Activated T-cell treated with anti-CD3 and anti-CD28 coated beads, Interleukin-2, amount 50 U/mL, for 24 hours (primary cell): ENCODE measurements at regions not wholly inside any gene's neighbourhood (a gene's known extent, or its start where the extent isn't known, plus 50 kb on each side); places are given as distances from the start of the nearest gene placed in this dataset.
A peak's percentile ranks its signal among the peaks of the same experiment; 100 is the strongest.
"Not testable (repeated sequence)": the region's sequence is repeated elsewhere in the genome, so short reads cannot be mapped to it uniquely, and the experiment has no call there.

Source experiments
- DNase-seq: peaks from one replicate; pipeline ENCODE4 v3.0.0-alpha.2; 2020
- H3K27ac Mint-ChIP-seq: 2 replicates; pipeline ENCODE4 v1.8.0; 2020; ENCODE audit warnings: mild to moderate bottlenecking, mixed read lengths
- H3K27me3 Mint-ChIP-seq: 2 replicates; pipeline ENCODE4 v1.8.0; 2020; ENCODE audit warnings: mixed read lengths
- H3K36me3 Mint-ChIP-seq: 2 replicates; pipeline ENCODE4 v1.8.0; 2020; ENCODE audit warnings: low read depth, mixed read lengths
- H3K4me1 Mint-ChIP-seq: 2 replicates; pipeline ENCODE4 v1.8.0; 2020; ENCODE audit warnings: low read depth, mixed read lengths
- H3K4me3 Mint-ChIP-seq: 2 replicates; pipeline ENCODE4 v1.8.0; 2020; ENCODE audit warnings: mild to moderate bottlenecking, moderate library complexity, mixed read lengths
- H3K9me3 Mint-ChIP-seq: 2 replicates; pipeline ENCODE4 v1.8.0; 2020; ENCODE audit warnings: mixed read lengths

GRCh38 chr6:144673807-144674206 is 388.7 kb downstream of the UTRN start:
- H3K4me3 Mint-ChIP-seq, result no peak overlapping the region
- peaks cover 30% of the 10 kb centered on the region for H3K4me1 Mint-ChIP-seq
- H3K36me3 Mint-ChIP-seq, result peaks cover 74% of the 10 kb centered on the region
- no peaks in the 10 kb centered on the region for H3K27me3 Mint-ChIP-seq
- DNase-seq, result no peak
- H3K9me3 Mint-ChIP-seq, result peaks cover 44% of the 10 kb centered on the region
- H3K27ac Mint-ChIP-seq, result no peak overlapping the region

- Mint-ChIP-seq H3K9me3 (peaks cover 36% of the 10 kb centered on the region), H3K27me3 (no peaks in the 10 kb centered on the region), H3K4me1 (peaks cover 30% of the 10 kb centered on the region), H3K4me3 (no peak overlapping the region), H3K36me3 (peaks cover 74% of the 10 kb centered on the region), H3K27ac (peak overlapping the region; percentile 6)
- no peak for DNase-seq
These were observed 390.2 kb downstream of the UTRN start for GRCh38 chr6:144675231-144675861.

- peaks cover 28% of the 10 kb centered on the region for H3K4me1 Mint-ChIP-seq
- peaks cover 31% of the 10 kb centered on the region for H3K9me3 Mint-ChIP-seq
- not testable (repeated sequence) for H3K27ac Mint-ChIP-seq, H3K27me3 Mint-ChIP-seq, DNase-seq, H3K4me3 Mint-ChIP-seq
- peaks cover 73% of the 10 kb centered on the region for H3K36me3 Mint-ChIP-seq
These were observed 391.2 kb downstream of the UTRN start for GRCh38 chr6:144676310-144676709.

- H3K9me3 Mint-ChIP-seq, result peaks cover 23% of the 10 kb centered on the region
- peaks cover 72% of the 10 kb centered on the region for H3K36me3 Mint-ChIP-seq
- not testable (repeated sequence) for H3K4me3 Mint-ChIP-seq, H3K27ac Mint-ChIP-seq, DNase-seq, H3K27me3 Mint-ChIP-seq
- peaks cover 22% of the 10 kb centered on the region for H3K4me1 Mint-ChIP-seq
These were observed 392.1 kb downstream of the UTRN start for GRCh38 chr6:144677263-144677662.

GRCh38 chr6:144678844-144679243 is 393.7 kb downstream of the UTRN start:
- Mint-ChIP-seq H3K4me3 (no peak overlapping the region), H3K4me1 (peaks cover 15% of the 10 kb centered on the region), H3K9me3 (peaks cover 18% of the 10 kb centered on the region), H3K36me3 (peaks cover 72% of the 10 kb centered on the region), H3K27me3 (no peaks in the 10 kb centered on the region), H3K27ac (no peak overlapping the region)
- no peak for DNase-seq

GRCh38 chr6:144681334-144681733 is 396.2 kb downstream of the UTRN start:
- Mint-ChIP-seq H3K36me3 (peaks cover 79% of the 10 kb centered on the region), H3K4me3 (no peak overlapping the region), H3K27ac (no peak overlapping the region), H3K9me3 (peaks cover 24% of the 10 kb centered on the region), H3K4me1 (peaks cover 4% of the 10 kb centered on the region), H3K27me3 (no peaks in the 10 kb centered on the region)
- no peak for DNase-seq

GRCh38 chr6:144683216-144684070 is 398.3 kb downstream of the UTRN start:
- Mint-ChIP-seq H3K36me3 (peaks cover 82% of the 10 kb centered on the region), H3K27ac (no peak overlapping the region), H3K4me1 (no peaks in the 10 kb centered on the region), H3K4me3 (no peak overlapping the region), H3K9me3 (peaks cover 40% of the 10 kb centered on the region), H3K27me3 (no peaks in the 10 kb centered on the region)
- DNase-seq, result no peak

- Mint-ChIP-seq H3K4me3 (no peak overlapping the region), H3K9me3 (peaks cover 35% of the 10 kb centered on the region), H3K27ac (no peak overlapping the region), H3K4me1 (peaks cover 11% of the 10 kb centered on the region), H3K27me3 (no peaks in the 10 kb centered on the region), H3K36me3 (peaks cover 76% of the 10 kb centered on the region)
- DNase-seq, result no peak
These were observed 403.6 kb downstream of the UTRN start for GRCh38 chr6:144688713-144689112.

- no peak overlapping the region for H3K4me3 Mint-ChIP-seq
- DNase-seq, result no peak
- H3K36me3 Mint-ChIP-seq, result peaks cover 67% of the 10 kb centered on the region
- peaks cover 34% of the 10 kb centered on the region for H3K9me3 Mint-ChIP-seq
- H3K27me3 Mint-ChIP-seq, result no peaks in the 10 kb centered on the region
- H3K4me1 Mint-ChIP-seq, result peaks cover 19% of the 10 kb centered on the region
- no peak overlapping the region for H3K27ac Mint-ChIP-seq
These were observed 404.4 kb downstream of the UTRN start for GRCh38 chr6:144689503-144690040.

- H3K4me3 Mint-ChIP-seq, result no peak overlapping the region
- peaks cover 63% of the 10 kb centered on the region for H3K36me3 Mint-ChIP-seq
- H3K4me1 Mint-ChIP-seq, result peaks cover 22% of the 10 kb centered on the region
- no peak for DNase-seq
- H3K27ac Mint-ChIP-seq, result no peak overlapping the region
- peaks cover 30% of the 10 kb centered on the region for H3K9me3 Mint-ChIP-seq
- H3K27me3 Mint-ChIP-seq, result no peaks in the 10 kb centered on the region
These were observed 405.0 kb downstream of the UTRN start for GRCh38 chr6:144690133-144690532.

GRCh38 chr6:144690666-144691065 is 405.5 kb downstream of the UTRN start:
- Mint-ChIP-seq H3K9me3 (peaks cover 25% of the 10 kb centered on the region), H3K36me3 (peaks cover 58% of the 10 kb centered on the region), H3K27me3 (no peaks in the 10 kb centered on the region), H3K4me3 (no peak overlapping the region), H3K4me1 (peaks cover 22% of the 10 kb centered on the region), H3K27ac (no peak overlapping the region)
- no peak for DNase-seq

- peaks cover 28% of the 10 kb centered on the region for H3K4me1 Mint-ChIP-seq
- H3K27me3 Mint-ChIP-seq, H3K4me3 Mint-ChIP-seq, H3K27ac Mint-ChIP-seq, DNase-seq: not testable (repeated sequence)
- H3K36me3 Mint-ChIP-seq, result peaks cover 44% of the 10 kb centered on the region
- peaks cover 13% of the 10 kb centered on the region for H3K9me3 Mint-ChIP-seq
These were observed 406.9 kb downstream of the UTRN start for GRCh38 chr6:144692050-144692449.

GRCh38 chr6:144695858-144696533 is 410.9 kb downstream of the UTRN start:
- Mint-ChIP-seq H3K36me3 (peaks cover 20% of the 10 kb centered on the region), H3K27me3 (no peaks in the 10 kb centered on the region), H3K27ac (no peak overlapping the region), H3K4me3 (no peak overlapping the region), H3K9me3 (peaks cover 4% of the 10 kb centered on the region), H3K4me1 (peaks cover 33% of the 10 kb centered on the region)
- DNase-seq, result no peak

GRCh38 chr6:144696610-144697368 is 411.7 kb downstream of the UTRN start:
- no peaks in the 10 kb centered on the region for H3K27me3 Mint-ChIP-seq
- H3K9me3 Mint-ChIP-seq, result peaks cover 3% of the 10 kb centered on the region
- peaks cover 21% of the 10 kb centered on the region for H3K36me3 Mint-ChIP-seq
- no peak for DNase-seq
- H3K27ac Mint-ChIP-seq, result no peak overlapping the region
- no peak overlapping the region for H3K4me3 Mint-ChIP-seq
- H3K4me1 Mint-ChIP-seq, result peaks cover 33% of the 10 kb centered on the region
